ENCODE measurements at regions not wholly inside any gene's neighbourhood (a gene's known extent, or its start where the extent isn't known, plus 50 kb on each side); places are given as distances from the start of the nearest gene placed in this dataset.

- DNase-seq (ENCODE audit: low read depth in 4 of 4, low spot score in 3 of 4): no peak
These were observed 56.0 kb upstream of the CTXND1 start for GRCh38 chr15:80308002-80308401.

GRCh38 chr15:80309769-80310384, 57.9 kb upstream of the CTXND1 start:
- peak in 1 of 4 donors; percentile 6 for DNase-seq (ENCODE audit: low read depth in 4 of 4, low spot score in 3 of 4)

GRCh38 chr15:80310776-80311175, 58.8 kb upstream of the CTXND1 start:
- DNase-seq (ENCODE audit: low read depth in 4 of 4, low spot score in 3 of 4): no peak

- no peak for DNase-seq (ENCODE audit: low read depth in 4 of 4, low spot score in 3 of 4)
These were observed 63.4 kb upstream of the CTXND1 start for GRCh38 chr15:80315289-80315987.

- no peak for DNase-seq (ENCODE audit: low read depth in 4 of 4, low spot score in 3 of 4)
These were observed 65.6 kb upstream of the CTXND1 start for GRCh38 chr15:80317389-80318182.

- no peak for DNase-seq (ENCODE audit: low read depth in 4 of 4, low spot score in 3 of 4)
These were observed 69.8 kb upstream of the CTXND1 start for GRCh38 chr15:80321853-80322252.

GRCh38 chr15:80323285-80323684, 71.3 kb upstream of the CTXND1 start:
- no peak for DNase-seq (ENCODE audit: low read depth in 4 of 4, low spot score in 3 of 4)

GRCh38 chr15:80324545-80325080, 72.6 kb upstream of the CTXND1 start:
- no peak for DNase-seq (ENCODE audit: low read depth in 4 of 4, low spot score in 3 of 4)

GRCh38 chr15:80325206-80325605, 73.2 kb upstream of the CTXND1 start:
- no peak for DNase-seq (ENCODE audit: low read depth in 4 of 4, low spot score in 3 of 4)

- no peak for DNase-seq (ENCODE audit: low read depth in 4 of 4, low spot score in 3 of 4)
These were observed 74.3 kb upstream of the CTXND1 start for GRCh38 chr15:80326270-80326669.

- DNase-seq (ENCODE audit: low read depth in 4 of 4, low spot score in 3 of 4): no peak
These were observed 75.7 kb upstream of the ARNT2 start for GRCh38 chr15:80328496-80328895.

GRCh38 chr15:80331886-80332406, 72.2 kb upstream of the ARNT2 start:
- no peak for DNase-seq (ENCODE audit: low read depth in 4 of 4, low spot score in 3 of 4)

GRCh38 chr15:80333261-80333660, 70.9 kb upstream of the ARNT2 start:
- DNase-seq (ENCODE audit: low read depth in 4 of 4, low spot score in 3 of 4): no peak

- no peak for DNase-seq (ENCODE audit: low read depth in 4 of 4, low spot score in 3 of 4)
These were observed 69.7 kb upstream of the ARNT2 start for GRCh38 chr15:80334521-80334920.

- DNase-seq (ENCODE audit: low read depth in 4 of 4, low spot score in 3 of 4): no peak
These were observed 64.6 kb upstream of the ARNT2 start for GRCh38 chr15:80339601-80340000.

GRCh38 chr15:80342148-80342547, 62.0 kb upstream of the ARNT2 start:
- DNase-seq (ENCODE audit: low read depth in 4 of 4, low spot score in 3 of 4): no peak

GRCh38 chr15:80343554-80343992, 60.6 kb upstream of the ARNT2 start:
- peak; percentile 61 to 82 (median 73) for DNase-seq (ENCODE audit: low read depth in 4 of 4, low spot score in 3 of 4)

- DNase-seq (ENCODE audit: low read depth in 4 of 4, low spot score in 3 of 4): no peak
These were observed 53.1 kb upstream of the ARNT2 start for GRCh38 chr15:80350941-80351610.

All from left renal pelvis (tissue), 4 donors.